ENCODE measurements at regions not wholly inside any gene's neighbourhood (a gene's known extent, or its start where the extent isn't known, plus 50 kb on each side); places are given as distances from the start of the nearest gene placed in this dataset.

DNA sequence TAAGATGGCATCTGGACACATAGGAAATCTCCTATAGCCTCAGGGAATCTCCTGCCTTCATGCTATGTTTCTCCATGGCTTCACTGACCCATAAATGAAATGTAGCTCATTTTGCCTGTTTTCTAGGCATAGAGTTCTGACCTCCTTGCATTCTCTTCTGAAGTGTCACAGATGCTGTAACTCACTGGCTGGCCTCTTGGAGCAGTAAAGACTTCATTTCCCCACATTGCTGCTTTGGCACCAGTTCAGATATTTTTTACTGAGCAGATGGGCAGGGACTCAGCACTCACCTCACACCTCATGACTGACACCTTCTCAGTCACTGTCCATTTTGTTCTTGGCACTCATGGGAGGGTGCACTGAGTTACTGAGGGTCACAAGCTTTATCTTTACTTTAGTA lies 286.7 kb upstream of the TGFBR2 start:
- no peak for TF ChIP-seq LEF1 (IDR thresholded peaks at IDR 0.05; ENCODE audit: borderline replicate concordance)
- TF ChIP-seq ELF4 (IDR thresholded peaks at IDR 0.05) = no peak
- no peak for TF ChIP-seq FOXM1 (IDR thresholded peaks at IDR 0.05; ENCODE audit: borderline replicate concordance)
- TF ChIP-seq ZNF384 (IDR thresholded peaks at IDR 0.05) = no peak
- no peak for TF ChIP-seq CTBP1 (IDR thresholded peaks at IDR 0.05; ENCODE audit: borderline replicate concordance)
- TF ChIP-seq, protein P1, sequence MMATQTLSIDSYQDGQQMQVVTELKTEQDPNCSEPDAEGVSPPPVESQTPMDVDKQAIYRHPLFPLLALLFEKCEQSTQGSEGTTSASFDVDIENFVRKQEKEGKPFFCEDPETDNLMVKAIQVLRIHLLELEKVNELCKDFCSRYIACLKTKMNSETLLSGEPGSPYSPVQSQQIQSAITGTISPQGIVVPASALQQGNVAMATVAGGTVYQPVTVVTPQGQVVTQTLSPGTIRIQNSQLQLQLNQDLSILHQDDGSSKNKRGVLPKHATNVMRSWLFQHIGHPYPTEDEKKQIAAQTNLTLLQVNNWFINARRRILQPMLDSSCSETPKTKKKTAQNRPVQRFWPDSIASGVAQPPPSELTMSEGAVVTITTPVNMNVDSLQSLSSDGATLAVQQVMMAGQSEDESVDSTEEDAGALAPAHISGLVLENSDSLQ (IDR thresholded peaks at IDR 0.05) = no peak

All from HEK293T (cell line).